H4 (cell line): ENCODE measurements at regions not wholly inside any gene's neighbourhood (a gene's known extent, or its start where the extent isn't known, plus 50 kb on each side); places are given as distances from the start of the nearest gene placed in this dataset.
"Not testable (repeated sequence)": the region's sequence is repeated elsewhere in the genome, so short reads cannot be mapped to it uniquely, and the experiment has no call there.

ENCODE experiments used
- DNase-seq: peaks from one replicate; pipeline ENCODE4 v3.0.0-alpha.2; 2015; ENCODE audit warnings: low spot score

DNA sequence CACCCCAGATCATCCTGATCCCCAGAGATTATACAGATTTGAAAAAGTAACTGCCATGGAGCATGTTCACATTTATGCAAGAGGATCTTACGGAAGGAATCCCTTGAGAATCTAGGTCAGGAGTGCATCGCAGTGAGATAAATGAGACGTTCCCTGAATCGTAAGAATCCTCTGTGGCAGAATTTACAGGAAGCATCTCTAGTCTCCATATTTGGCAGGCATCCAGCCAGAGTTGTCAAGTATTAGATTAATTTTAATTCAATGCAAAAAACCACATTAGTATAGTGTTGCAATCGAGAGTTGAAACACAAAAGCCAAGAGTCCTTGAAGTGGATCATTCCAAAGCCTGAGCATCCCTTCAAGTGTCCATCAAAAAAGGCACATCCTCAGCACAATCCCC, 100.8 kb downstream of the RRAGC start:
- DNase-seq = no peak

DNA sequence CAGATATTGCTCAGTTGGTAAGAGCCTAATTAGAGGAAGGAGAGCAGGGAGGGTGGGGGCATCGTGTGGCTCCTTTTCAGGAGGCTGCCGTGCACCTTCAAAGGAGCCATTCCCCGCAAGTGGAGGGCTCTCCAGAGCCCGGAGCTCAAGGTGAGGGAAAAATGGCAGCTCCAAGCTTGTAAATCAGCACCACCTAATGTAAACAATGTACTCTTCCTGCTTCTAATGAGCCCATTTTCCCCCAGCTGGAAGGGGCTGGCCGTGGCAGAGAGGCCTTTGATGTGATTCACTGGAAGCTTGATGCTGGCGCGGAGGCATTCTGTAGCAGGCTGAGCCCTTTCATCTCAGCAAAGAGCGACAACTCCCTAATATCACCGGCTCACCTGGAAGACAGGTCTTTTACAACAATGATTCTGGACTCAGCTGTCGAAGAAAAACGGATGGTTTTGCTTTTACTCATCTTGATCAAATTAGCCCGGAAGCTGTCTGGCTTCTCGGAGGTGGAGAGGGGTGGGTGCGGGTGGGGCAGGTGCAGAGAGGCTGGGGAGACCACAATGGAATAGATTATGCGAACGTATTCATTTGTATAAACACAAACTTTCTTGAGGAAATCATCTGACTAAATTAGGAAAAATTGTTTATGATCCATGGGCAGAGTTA, 112.5 kb downstream of the RRAGC start:
- DNase-seq = no peak

- no peak for DNase-seq
These were observed 113.1 kb downstream of the RRAGC start for GRCh38 chr1:38746402-38746935.

DNA sequence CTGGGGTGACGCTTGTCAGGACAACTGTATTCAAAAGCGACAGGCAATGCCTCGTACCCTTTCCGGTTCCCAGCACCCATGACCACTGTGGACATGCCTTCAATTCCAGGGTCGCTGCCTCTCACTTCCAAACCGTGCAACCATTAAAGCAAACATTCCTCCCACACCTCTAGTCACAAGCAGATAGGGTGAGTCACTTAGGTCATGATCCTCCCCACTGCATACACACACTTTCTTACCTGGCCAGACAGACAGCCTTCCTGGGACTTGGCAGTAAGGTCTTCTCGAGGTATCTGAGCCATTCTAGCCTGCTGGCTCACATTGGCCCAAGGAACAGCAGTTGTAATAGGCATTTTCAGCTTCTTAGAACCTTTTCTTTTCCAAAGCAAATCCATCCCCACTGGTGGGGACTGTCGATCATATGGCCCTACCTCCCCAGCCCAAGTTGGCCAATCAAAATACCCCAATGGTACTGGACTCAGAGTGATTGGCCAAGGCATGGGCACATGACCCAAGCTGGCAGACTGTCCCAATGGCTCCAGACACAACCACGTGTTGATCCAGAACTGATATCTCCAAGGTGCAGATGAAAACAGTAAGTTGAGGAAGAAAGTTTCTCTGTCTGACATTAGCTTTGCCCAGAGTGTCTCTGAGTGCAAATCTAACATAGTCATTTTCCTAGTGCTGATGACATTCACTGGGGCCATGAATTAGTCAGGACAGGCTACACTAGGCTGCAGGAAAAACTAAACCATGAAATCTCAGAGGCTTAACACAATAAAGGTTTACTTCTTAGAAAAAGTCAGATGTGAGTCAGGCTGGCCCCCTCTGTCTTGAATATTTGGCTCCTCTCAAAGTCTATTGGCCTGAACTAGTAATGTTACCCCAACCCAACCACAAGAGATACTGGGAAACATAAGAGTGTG, 113.8 kb downstream of the RRAGC start:
- DNase-seq = no peak

DNA sequence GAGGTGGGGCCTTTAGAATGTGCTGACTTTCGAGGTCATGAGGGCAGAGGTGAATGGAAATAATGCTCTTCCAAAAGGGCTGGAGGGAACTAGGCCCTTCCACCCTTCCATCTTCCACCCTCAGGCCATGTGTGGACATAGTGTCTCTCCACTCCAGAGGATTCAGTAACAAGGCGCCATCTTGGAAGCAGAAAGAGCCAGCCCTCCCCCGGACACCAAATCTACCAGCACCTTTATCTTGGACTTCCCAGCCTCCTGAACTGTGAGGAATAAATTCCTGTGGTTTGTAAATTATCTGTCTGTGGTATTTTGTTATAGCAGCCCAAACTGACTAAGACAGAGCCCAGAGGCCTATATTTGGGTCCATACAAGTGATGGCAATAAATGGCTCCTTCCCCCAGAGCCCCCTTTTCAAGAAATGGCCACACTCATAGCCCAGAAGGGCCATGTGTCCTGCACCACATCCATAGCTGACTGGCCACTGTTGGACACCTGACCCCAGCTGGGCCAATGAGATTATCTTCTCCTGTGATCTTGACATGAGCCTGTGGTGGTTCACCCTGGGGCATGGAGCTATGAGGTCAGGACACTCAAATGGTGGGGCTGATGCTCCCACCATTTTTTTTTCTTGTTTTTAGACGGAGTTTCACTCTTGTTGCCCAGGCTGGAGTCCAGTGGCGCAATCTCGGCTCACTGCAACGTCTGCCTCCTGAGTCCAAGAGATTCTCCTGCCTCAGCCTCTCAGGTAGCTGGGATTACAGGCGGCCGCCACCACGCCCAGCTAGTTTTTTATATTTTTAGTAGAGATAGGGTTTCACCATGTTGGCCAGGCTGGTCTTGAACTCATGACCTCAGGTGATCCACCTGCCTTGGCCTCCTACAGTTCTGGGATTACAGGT, 114.9 kb downstream of the RRAGC start:
- no peak for DNase-seq

DNA sequence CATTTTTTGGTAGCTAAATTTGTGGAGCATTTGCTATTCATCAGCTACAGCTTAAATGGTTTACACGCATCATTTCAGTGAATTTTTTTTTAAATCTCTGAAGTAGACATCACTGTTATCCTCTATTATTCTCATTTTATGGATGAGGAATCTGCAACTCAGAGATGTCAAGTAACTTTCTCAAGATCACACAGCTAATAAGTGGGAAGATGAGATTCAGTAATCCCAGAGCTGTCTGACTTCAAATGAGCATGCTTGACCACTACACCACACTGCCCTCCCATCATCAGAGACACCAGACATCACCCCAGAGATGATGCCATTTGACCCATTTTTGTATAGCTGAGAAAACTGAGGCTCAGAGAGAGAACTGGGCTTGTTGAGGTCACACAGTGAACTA, 116.4 kb downstream of the RRAGC start:
- DNase-seq = no peak

DNA sequence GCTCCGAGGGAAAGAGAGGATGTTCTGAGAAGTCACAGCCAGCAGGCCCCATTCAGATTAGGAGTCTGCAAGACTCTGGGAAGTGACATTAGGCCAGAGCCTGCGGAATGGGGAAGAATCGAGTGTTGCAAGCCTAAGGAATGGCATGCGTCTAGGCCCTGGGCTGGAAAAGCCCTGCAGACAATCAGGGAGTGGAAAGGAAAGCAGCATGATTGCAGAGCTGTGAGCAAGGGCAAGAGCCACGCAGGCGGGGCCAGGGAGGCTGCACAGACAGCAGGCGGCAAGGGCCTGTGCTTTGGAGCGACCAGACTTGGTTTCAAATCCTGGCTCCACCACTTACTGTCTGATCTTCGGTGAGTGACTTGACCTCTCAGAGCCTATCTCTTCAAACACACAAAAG, 118.2 kb downstream of the RRAGC start:
- no peak for DNase-seq

- DNase-seq = no peak
These were observed 119.1 kb downstream of the RRAGC start for GRCh38 chr1:38740487-38740886.

DNA sequence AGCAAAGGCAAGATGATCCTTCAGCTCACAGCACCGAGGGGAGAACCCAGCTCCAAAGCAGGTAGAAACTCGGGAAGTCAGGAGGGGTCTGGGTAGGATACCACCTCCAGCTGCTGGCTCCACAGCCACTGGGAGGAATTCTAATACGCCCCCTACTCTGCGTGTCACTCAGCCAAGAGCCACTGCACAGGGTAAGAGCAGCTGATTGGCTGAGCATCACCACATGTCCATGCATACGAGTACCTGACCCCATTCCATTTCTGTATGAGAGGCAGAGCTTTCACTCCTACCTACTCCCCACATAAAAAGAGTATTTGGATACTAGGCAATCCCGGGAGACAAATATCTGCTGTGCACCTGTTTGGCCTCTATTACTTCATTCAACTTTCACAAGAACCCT, 121.4 kb downstream of the RRAGC start:
- no peak for DNase-seq

GRCh38 chr1:38736399-38736798, 123.2 kb downstream of the RRAGC start:
- no peak for DNase-seq

GRCh38 chr1:38735651-38736161, 123.9 kb downstream of the RRAGC start:
- DNase-seq = peak; percentile 70

DNA sequence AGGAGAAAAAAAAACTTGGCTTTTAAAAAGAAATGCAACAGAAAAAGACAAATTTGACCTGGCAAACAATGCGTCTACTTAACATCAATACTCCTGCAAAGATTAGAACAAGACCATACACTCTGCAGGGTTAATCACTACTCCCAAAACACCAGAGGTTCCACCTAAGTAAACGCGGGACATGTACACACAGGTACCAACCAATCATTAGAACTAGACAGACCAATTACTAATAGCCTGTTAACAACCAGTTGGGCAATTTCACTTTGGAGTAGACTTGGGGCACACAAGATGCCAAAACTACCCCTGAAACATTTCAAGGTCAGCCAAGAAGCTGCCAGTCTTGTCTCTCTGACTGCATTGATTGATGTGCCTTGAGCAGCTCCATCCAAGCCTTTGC, 125.8 kb downstream of the RRAGC start:
- no peak for DNase-seq

DNA sequence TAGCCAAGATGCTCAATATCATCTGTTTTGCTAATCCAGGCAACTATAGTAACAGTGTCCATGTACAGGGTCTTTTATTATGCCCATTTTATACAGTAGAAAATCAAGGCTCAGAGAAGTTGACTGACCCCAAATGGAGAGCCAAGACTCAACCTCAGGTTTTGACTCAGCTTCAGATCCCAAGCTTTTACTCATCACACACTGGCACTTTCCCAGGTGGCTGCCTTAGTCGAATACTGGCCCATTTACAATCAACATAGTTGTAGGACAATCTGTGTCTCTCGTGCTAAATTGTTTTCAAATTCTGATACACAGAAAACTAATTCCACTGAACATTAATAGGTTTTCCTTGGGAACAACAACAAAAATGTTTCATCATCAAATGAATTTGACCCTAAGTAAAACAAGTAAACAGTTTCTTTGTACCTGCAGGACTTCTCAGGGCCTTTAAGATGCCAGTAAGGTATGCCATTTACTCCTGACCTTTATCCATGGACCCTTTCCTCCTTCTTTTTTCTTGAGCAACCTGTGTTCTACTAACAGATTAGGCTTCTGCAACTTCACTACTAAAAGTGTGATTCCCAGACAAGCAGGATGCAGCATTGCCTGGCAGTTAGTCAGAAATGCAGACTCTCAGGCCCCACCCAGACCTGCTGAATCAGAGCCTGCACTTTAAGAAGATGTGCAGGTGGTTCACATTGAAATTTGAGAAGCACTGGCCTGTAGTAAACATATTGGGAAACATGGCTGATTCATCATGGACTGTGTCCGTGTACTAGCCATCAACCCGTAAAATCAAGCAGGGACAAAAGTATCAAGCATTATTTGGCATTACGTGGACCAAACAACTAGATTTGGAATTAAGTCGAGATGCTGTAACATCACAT, 128.8 kb downstream of the RRAGC start:
- peak; percentile 75 for DNase-seq

- DNase-seq = no peak
These were observed 131.0 kb downstream of the RRAGC start for GRCh38 chr1:38728585-38728908.

GRCh38 chr1:38727684-38728584, 131.6 kb downstream of the RRAGC start:
- peak; percentile 89 for DNase-seq

GRCh38 chr1:38725321-38725961, 134.1 kb downstream of the RRAGC start:
- DNase-seq = not testable (repeated sequence)

DNA sequence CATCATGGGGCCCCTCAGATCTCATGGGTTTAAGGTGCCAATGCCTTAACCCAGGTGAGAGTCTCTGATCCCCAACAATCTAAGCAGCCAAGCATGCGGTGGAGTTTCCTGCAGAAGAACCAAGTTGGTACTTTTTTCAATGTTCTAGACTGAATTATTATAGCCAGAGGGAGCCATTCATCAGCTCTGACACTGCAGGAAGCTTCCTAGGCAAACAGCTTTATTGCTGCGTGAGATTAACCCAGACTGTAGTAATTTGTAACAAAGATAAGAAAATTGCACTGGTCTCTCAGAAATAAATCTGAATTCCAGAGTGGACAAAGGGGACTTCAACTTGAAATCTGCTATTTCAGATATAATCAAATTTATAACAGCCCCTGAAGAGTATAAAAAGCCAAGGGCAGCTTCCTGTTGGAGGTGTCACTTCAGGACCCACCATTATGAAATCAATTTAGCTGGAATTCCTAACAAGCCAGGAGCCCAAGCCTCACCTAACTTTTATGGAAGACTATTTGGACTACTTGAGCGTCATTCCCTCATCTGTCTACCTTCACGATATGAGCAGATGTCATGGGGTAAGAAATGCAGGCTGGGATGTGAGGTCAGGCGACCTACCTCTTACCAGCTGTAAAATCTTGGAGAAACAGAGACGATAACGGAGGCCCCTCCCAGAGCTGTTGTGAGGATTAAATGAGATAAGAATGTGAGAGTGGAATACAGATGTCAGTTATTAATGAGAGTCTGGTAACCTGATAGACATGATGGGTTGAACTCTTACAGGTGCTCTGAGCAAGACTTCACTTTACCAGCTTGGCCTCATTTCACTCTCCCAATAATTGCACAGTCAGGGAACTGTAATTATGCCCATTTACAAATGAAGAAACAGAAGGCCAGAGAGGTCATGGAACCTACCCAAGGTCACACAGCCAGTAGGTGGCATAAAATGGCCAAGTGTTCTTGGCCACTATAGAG, 135.1 kb downstream of the RRAGC start:
- no peak for DNase-seq

- DNase-seq = no peak
These were observed 137.8 kb downstream of the RRAGC start for GRCh38 chr1:38721816-38722215.
